ENCODE measurements at regions not wholly inside any gene's neighbourhood (a gene's known extent, or its start where the extent isn't known, plus 50 kb on each side); places are given as distances from the start of the nearest gene placed in this dataset.

GRCh38 chr12:76704693-76705092 is 59.2 kb upstream of the ZDHHC17 start:
- Mint-ChIP-seq H3K4me3 (no peak overlapping the region), H3K9me3 (no peaks in the 10 kb centered on the region), H3K27me3 (ENCODE audit: low read depth) (no peaks in the 10 kb centered on the region), H3K4me1 (ENCODE audit: low read depth) (peaks cover 5% of the 10 kb centered on the region), H3K27ac (no peak overlapping the region), H3K36me3 (ENCODE audit: low read depth) (no peaks in the 10 kb centered on the region)
- DNase-seq (ENCODE audit: low spot score): no peak

GRCh38 chr12:76706101-76706500 is 57.8 kb upstream of the ZDHHC17 start:
- no peak overlapping the region for H3K4me3 Mint-ChIP-seq
- no peak for DNase-seq (ENCODE audit: low spot score)
- H3K27me3 Mint-ChIP-seq (ENCODE audit: low read depth): no peaks in the 10 kb centered on the region
- H3K4me1 Mint-ChIP-seq (ENCODE audit: low read depth): peaks cover 5% of the 10 kb centered on the region
- H3K27ac Mint-ChIP-seq: no peak overlapping the region
- no peaks in the 10 kb centered on the region for H3K36me3 Mint-ChIP-seq (ENCODE audit: low read depth)
- no peaks in the 10 kb centered on the region for H3K9me3 Mint-ChIP-seq

GRCh38 chr12:76706761-76707160 is 57.2 kb upstream of the ZDHHC17 start:
- peaks cover 5% of the 10 kb centered on the region for H3K4me1 Mint-ChIP-seq (ENCODE audit: low read depth)
- H3K27ac Mint-ChIP-seq: no peak overlapping the region
- H3K9me3 Mint-ChIP-seq: no peaks in the 10 kb centered on the region
- no peaks in the 10 kb centered on the region for H3K27me3 Mint-ChIP-seq (ENCODE audit: low read depth)
- H3K36me3 Mint-ChIP-seq (ENCODE audit: low read depth): no peaks in the 10 kb centered on the region
- no peak overlapping the region for H3K4me3 Mint-ChIP-seq
- no peak for DNase-seq (ENCODE audit: low spot score)

- Mint-ChIP-seq H3K27me3 (ENCODE audit: low read depth) (no peaks in the 10 kb centered on the region), H3K9me3 (no peaks in the 10 kb centered on the region), H3K36me3 (ENCODE audit: low read depth) (no peaks in the 10 kb centered on the region), H3K4me1 (ENCODE audit: low read depth) (peaks cover 5% of the 10 kb centered on the region), H3K27ac (no peak overlapping the region), H3K4me3 (no peak overlapping the region)
- DNase-seq (ENCODE audit: low spot score): no peak
These were observed 56.1 kb upstream of the ZDHHC17 start for GRCh38 chr12:76707772-76708171.

GRCh38 chr12:76708296-76708695 is 55.6 kb upstream of the ZDHHC17 start:
- Mint-ChIP-seq H3K4me3 (no peak overlapping the region), H3K27me3 (ENCODE audit: low read depth) (no peaks in the 10 kb centered on the region), H3K27ac (no peak overlapping the region), H3K4me1 (ENCODE audit: low read depth) (peaks cover 5% of the 10 kb centered on the region), H3K9me3 (no peaks in the 10 kb centered on the region), H3K36me3 (ENCODE audit: low read depth) (no peaks in the 10 kb centered on the region)
- DNase-seq (ENCODE audit: low spot score): no peak

- no peaks in the 10 kb centered on the region for H3K9me3 Mint-ChIP-seq
- no peaks in the 10 kb centered on the region for H3K27me3 Mint-ChIP-seq (ENCODE audit: low read depth)
- DNase-seq (ENCODE audit: low spot score): no peak
- peaks cover 1% of the 10 kb centered on the region for H3K4me1 Mint-ChIP-seq (ENCODE audit: low read depth)
- H3K36me3 Mint-ChIP-seq (ENCODE audit: low read depth): no peaks in the 10 kb centered on the region
- no peak overlapping the region for H3K4me3 Mint-ChIP-seq
- H3K27ac Mint-ChIP-seq: no peak overlapping the region
These were observed 52.7 kb upstream of the ZDHHC17 start for GRCh38 chr12:76711241-76711640.

- Mint-ChIP-seq H3K36me3 (ENCODE audit: low read depth) (no peaks in the 10 kb centered on the region), H3K27ac (no peak overlapping the region), H3K4me3 (no peak overlapping the region), H3K9me3 (no peaks in the 10 kb centered on the region), H3K4me1 (ENCODE audit: low read depth) (no peaks in the 10 kb centered on the region), H3K27me3 (ENCODE audit: low read depth) (no peaks in the 10 kb centered on the region)
- DNase-seq (ENCODE audit: low spot score): no peak
These were observed 50.8 kb upstream of the ZDHHC17 start for GRCh38 chr12:76713130-76713529.

- Mint-ChIP-seq H3K9me3 (no peaks in the 10 kb centered on the region), H3K27me3 (ENCODE audit: low read depth) (no peaks in the 10 kb centered on the region), H3K4me3 (no peak overlapping the region), H3K4me1 (ENCODE audit: low read depth) (no peaks in the 10 kb centered on the region), H3K27ac (no peak overlapping the region), H3K36me3 (ENCODE audit: low read depth) (no peaks in the 10 kb centered on the region)
- no peak for DNase-seq (ENCODE audit: low spot score)
These were observed 49.9 kb upstream of the ZDHHC17 start for GRCh38 chr12:76713986-76714385.
